SK-N-SH treated with all-trans-retinoic acid at 6 μM for 48 hours (cell line): ENCODE measurements at regions not wholly inside any gene's neighbourhood (a gene's known extent, or its start where the extent isn't known, plus 50 kb on each side); places are given as distances from the start of the nearest gene placed in this dataset.

Experiments
- ARNTL ChIP-seq: fragments of 450-650 bp; formaldehyde crosslinking; IDR thresholded peaks from 2 replicates; pipeline ENCODE4 v1.5.0; 2020; ENCODE audit warnings: low read depth, mild to moderate bottlenecking, moderate library complexity, borderline replicate concordance
- CREB5 ChIP-seq: fragments of 250-450 bp; sonication (Bioruptor Pico); IDR thresholded peaks from 2 replicates; pipeline ENCODE4 v1.5.1; 2020; ENCODE audit warnings: low read depth, mild to moderate bottlenecking, moderate library complexity
- CSDC2 ChIP-seq: fragments of 250-450 bp; sonication (Bioruptor Pico); IDR thresholded peaks from 2 replicates; pipeline ENCODE4 v1.5.0; 2020; ENCODE audit warnings: mild to moderate bottlenecking, moderate library complexity
- ISL1 ChIP-seq: fragments of 250-450 bp; sonication (Bioruptor Pico); IDR thresholded peaks from 2 replicates; pipeline ENCODE4 v2.1.2; 2022; ENCODE audit warnings: mild to moderate bottlenecking, moderate library complexity
- OSR1 ChIP-seq: fragments of 250-450 bp; sonication (Bioruptor Pico); IDR thresholded peaks from 2 replicates; pipeline ENCODE4 v1.8.0; 2022; ENCODE audit warnings: moderate library complexity, mild to moderate bottlenecking, inconsistent platforms
- PATZ1 ChIP-seq: fragments of 250-450 bp; sonication (Bioruptor Pico); IDR thresholded peaks from 2 replicates; pipeline ENCODE4 v1.8.0; 2020; ENCODE audit warnings: mild to moderate bottlenecking, moderate library complexity, borderline replicate concordance
- RARB ChIP-seq: fragments of 250-450 bp; sonication (Bioruptor Pico); IDR thresholded peaks from 2 replicates; pipeline ENCODE4 v1.8.0; 2021; ENCODE audit warnings: mild to moderate bottlenecking, moderate library complexity
- TOX ChIP-seq: fragments of 250-450 bp; sonication (Bioruptor Pico); IDR thresholded peaks from 2 replicates; pipeline ENCODE4 v1.8.0; 2021; ENCODE audit warnings: mild to moderate bottlenecking, moderate library complexity, borderline replicate concordance
- ZFP3 ChIP-seq: fragments of 250-450 bp; sonication (Bioruptor Pico); IDR thresholded peaks from 2 replicates; pipeline ENCODE4 v1.5.0; 2020; ENCODE audit warnings: mild to moderate bottlenecking, moderate library complexity
- ZFP30 ChIP-seq: fragments of 450-650 bp; formaldehyde crosslinking; IDR thresholded peaks from 2 replicates; pipeline ENCODE4 v1.5.0; 2022; ENCODE audit warnings: mild to moderate bottlenecking, moderate library complexity
- ZNF70 ChIP-seq: fragments of 450-650 bp; formaldehyde crosslinking; IDR thresholded peaks from 2 replicates; pipeline ENCODE4 v1.5.0; 2020; ENCODE audit warnings: mild to moderate bottlenecking, moderate library complexity
- ZNF8 ChIP-seq: fragments of 450-650 bp; formaldehyde crosslinking; IDR thresholded peaks from 2 replicates; pipeline ENCODE4 v1.5.0; 2020; ENCODE audit warnings: mild to moderate bottlenecking, moderate library complexity

GRCh38 chr14:98914942-98915341 is 357.1 kb downstream of the BCL11B start:
- no peak for TF ChIP-seq ZFP30 (CRISPR knock-in tag)
- no peak for TF ChIP-seq ZNF8
- no peak for TF ChIP-seq ISL1
- no peak for TF ChIP-seq CSDC2 (CRISPR knock-in tag)
- TF ChIP-seq PATZ1 (CRISPR knock-in tag), result no peak
- no peak for TF ChIP-seq RARB
- TF ChIP-seq CREB5 (CRISPR knock-in tag), result no peak
- no peak for TF ChIP-seq ZFP3
- TF ChIP-seq ARNTL (CRISPR knock-in tag), result no peak
- no peak for TF ChIP-seq ZNF70
- no peak for TF ChIP-seq OSR1 (CRISPR knock-in tag)
- TF ChIP-seq TOX (CRISPR knock-in tag), result no peak
